Activated naive CD8-positive, alpha-beta T cell treated with anti-CD3 and anti-CD28 coated beads for 36 hours (primary cell): ENCODE measurements at regions not wholly inside any gene's neighbourhood (a gene's known extent, or its start where the extent isn't known, plus 50 kb on each side); places are given as distances from the start of the nearest gene placed in this dataset.

Source experiments
- DNase-seq: peaks from one replicate; pipeline ENCODE4 v3.0.0; 2021
- H3K27ac Mint-ChIP-seq: one replicate; pipeline ENCODE4 v1.8.0; 2022; ENCODE audit warnings: mild to moderate bottlenecking, moderate library complexity, mixed read lengths
- H3K27me3 Mint-ChIP-seq: one replicate; pipeline ENCODE4 v1.8.0; 2022; ENCODE audit warnings: mild to moderate bottlenecking, mixed read lengths
- H3K36me3 Mint-ChIP-seq: one replicate; pipeline ENCODE4 v1.8.0; 2021; ENCODE audit warnings: mild to moderate bottlenecking, mixed read lengths
- H3K4me1 Mint-ChIP-seq: one replicate; pipeline ENCODE4 v1.8.0; 2021; ENCODE audit warnings: mixed read lengths
- H3K4me3 Mint-ChIP-seq: one replicate; pipeline ENCODE4 v1.8.0; 2022; ENCODE audit warnings: mild to moderate bottlenecking, moderate library complexity, mixed read lengths
- H3K9me3 Mint-ChIP-seq: one replicate; pipeline ENCODE4 v1.8.0; 2022; ENCODE audit warnings: mixed read lengths

- H3K4me1 Mint-ChIP-seq = peaks cover 8% of the 10 kb centered on the region
- no peaks in the 10 kb centered on the region for H3K36me3 Mint-ChIP-seq
- H3K27ac Mint-ChIP-seq = no peak overlapping the region
- H3K4me3 Mint-ChIP-seq = no peak overlapping the region
- H3K27me3 Mint-ChIP-seq = no peaks in the 10 kb centered on the region
- DNase-seq = no peak
- H3K9me3 Mint-ChIP-seq = no peaks in the 10 kb centered on the region
Observed at GRCh38 chr9:79164406-79164805, 407.4 kb upstream of the TLE4 start.

- H3K27ac Mint-ChIP-seq = no peak overlapping the region
- H3K36me3 Mint-ChIP-seq = no peaks in the 10 kb centered on the region
Observed at GRCh38 chr9:79165020-79165780, 406.6 kb upstream of the TLE4 start.

GRCh38 chr9:79166005-79166404, 405.8 kb upstream of the TLE4 start:
- no peaks in the 10 kb centered on the region for H3K27me3 Mint-ChIP-seq
- H3K27ac Mint-ChIP-seq = no peak overlapping the region
- H3K36me3 Mint-ChIP-seq = no peaks in the 10 kb centered on the region
- DNase-seq = no peak
- peaks cover 8% of the 10 kb centered on the region for H3K4me1 Mint-ChIP-seq
- peaks cover 2% of the 10 kb centered on the region for H3K9me3 Mint-ChIP-seq
- H3K4me3 Mint-ChIP-seq = no peak overlapping the region

More at GRCh38 chr9:79165020-79165780, 406.6 kb upstream of the TLE4 start:
- Mint-ChIP-seq H3K27me3 (no peaks in the 10 kb centered on the region), H3K9me3 (peaks cover 2% of the 10 kb centered on the region), H3K4me1 (peaks cover 8% of the 10 kb centered on the region), H3K4me3 (no peak overlapping the region)
- no peak for DNase-seq

- Mint-ChIP-seq H3K4me3 (no peak overlapping the region), H3K36me3 (no peaks in the 10 kb centered on the region), H3K9me3 (peaks cover 2% of the 10 kb centered on the region), H3K27me3 (no peaks in the 10 kb centered on the region), H3K27ac (no peak overlapping the region), H3K4me1 (no peaks in the 10 kb centered on the region)
- DNase-seq = no peak
Observed at GRCh38 chr9:79170643-79171042, 401.1 kb upstream of the TLE4 start.

GRCh38 chr9:79173932-79174331, 397.8 kb upstream of the TLE4 start:
- Mint-ChIP-seq H3K36me3 (no peaks in the 10 kb centered on the region), H3K27ac (no peak overlapping the region), H3K9me3 (peaks cover 2% of the 10 kb centered on the region), H3K27me3 (no peaks in the 10 kb centered on the region), H3K4me3 (no peak overlapping the region), H3K4me1 (no peaks in the 10 kb centered on the region)
- DNase-seq = no peak

GRCh38 chr9:79176014-79176697, 395.6 kb upstream of the TLE4 start:
- H3K9me3 Mint-ChIP-seq = peaks cover 2% of the 10 kb centered on the region
- peaks cover 6% of the 10 kb centered on the region for H3K27me3 Mint-ChIP-seq
- H3K27ac Mint-ChIP-seq = no peak overlapping the region
- DNase-seq = no peak
- H3K36me3 Mint-ChIP-seq = peaks cover 1% of the 10 kb centered on the region
- H3K4me3 Mint-ChIP-seq = no peak overlapping the region
- H3K4me1 Mint-ChIP-seq = no peaks in the 10 kb centered on the region

GRCh38 chr9:79184831-79185230, 386.9 kb upstream of the TLE4 start:
- Mint-ChIP-seq H3K4me1 (no peaks in the 10 kb centered on the region), H3K4me3 (no peak overlapping the region), H3K27me3 (peaks cover 9% of the 10 kb centered on the region), H3K27ac (no peak overlapping the region), H3K9me3 (peaks cover 2% of the 10 kb centered on the region), H3K36me3 (peaks cover 1% of the 10 kb centered on the region)
- no peak for DNase-seq

GRCh38 chr9:79185866-79186265, 385.9 kb upstream of the TLE4 start:
- Mint-ChIP-seq H3K27ac (no peak overlapping the region), H3K36me3 (no peaks in the 10 kb centered on the region), H3K27me3 (peaks cover 3% of the 10 kb centered on the region), H3K4me1 (no peaks in the 10 kb centered on the region), H3K9me3 (no peaks in the 10 kb centered on the region), H3K4me3 (no peak overlapping the region)
- no peak for DNase-seq

GRCh38 chr9:79189511-79189924, 382.2 kb upstream of the TLE4 start:
- no peaks in the 10 kb centered on the region for H3K36me3 Mint-ChIP-seq
- no peak overlapping the region for H3K4me3 Mint-ChIP-seq
- H3K27ac Mint-ChIP-seq = no peak overlapping the region
- DNase-seq = no peak
- peaks cover 3% of the 10 kb centered on the region for H3K27me3 Mint-ChIP-seq
- H3K4me1 Mint-ChIP-seq = no peaks in the 10 kb centered on the region
- no peaks in the 10 kb centered on the region for H3K9me3 Mint-ChIP-seq

- DNase-seq = no peak
- no peak overlapping the region for H3K27ac Mint-ChIP-seq
- H3K4me1 Mint-ChIP-seq = no peaks in the 10 kb centered on the region
- no peaks in the 10 kb centered on the region for H3K36me3 Mint-ChIP-seq
- H3K27me3 Mint-ChIP-seq = peaks cover 14% of the 10 kb centered on the region
- H3K9me3 Mint-ChIP-seq = peaks cover 2% of the 10 kb centered on the region
- H3K4me3 Mint-ChIP-seq = no peak overlapping the region
Observed at GRCh38 chr9:79193001-79193400, 378.8 kb upstream of the TLE4 start.

- Mint-ChIP-seq H3K27ac (no peak overlapping the region), H3K27me3 (peaks cover 14% of the 10 kb centered on the region), H3K4me3 (no peak overlapping the region), H3K4me1 (no peaks in the 10 kb centered on the region), H3K36me3 (no peaks in the 10 kb centered on the region), H3K9me3 (peaks cover 2% of the 10 kb centered on the region)
- no peak for DNase-seq
Observed at GRCh38 chr9:79193501-79194223, 378.1 kb upstream of the TLE4 start.

GRCh38 chr9:79195879-79196278, 375.9 kb upstream of the TLE4 start:
- DNase-seq = no peak
- no peaks in the 10 kb centered on the region for H3K36me3 Mint-ChIP-seq
- no peaks in the 10 kb centered on the region for H3K4me1 Mint-ChIP-seq
- H3K27ac Mint-ChIP-seq = no peak overlapping the region
- H3K9me3 Mint-ChIP-seq = peaks cover 2% of the 10 kb centered on the region
- H3K27me3 Mint-ChIP-seq = peaks cover 18% of the 10 kb centered on the region
- no peak overlapping the region for H3K4me3 Mint-ChIP-seq

- Mint-ChIP-seq H3K9me3 (peaks cover 2% of the 10 kb centered on the region), H3K4me1 (no peaks in the 10 kb centered on the region), H3K4me3 (no peak overlapping the region), H3K27me3 (peaks cover 18% of the 10 kb centered on the region), H3K36me3 (no peaks in the 10 kb centered on the region), H3K27ac (no peak overlapping the region)
- no peak for DNase-seq
Observed at GRCh38 chr9:79196606-79197005, 375.2 kb upstream of the TLE4 start.

- peaks cover 18% of the 10 kb centered on the region for H3K27me3 Mint-ChIP-seq
- H3K27ac Mint-ChIP-seq = no peak overlapping the region
- H3K4me1 Mint-ChIP-seq = no peaks in the 10 kb centered on the region
- DNase-seq = no peak
- H3K36me3 Mint-ChIP-seq = no peaks in the 10 kb centered on the region
- peaks cover 2% of the 10 kb centered on the region for H3K9me3 Mint-ChIP-seq
- no peak overlapping the region for H3K4me3 Mint-ChIP-seq
Observed at GRCh38 chr9:79200336-79200735, 371.4 kb upstream of the TLE4 start.

- DNase-seq = no peak
- Mint-ChIP-seq H3K9me3 (peaks cover 2% of the 10 kb centered on the region), H3K27ac (no peak overlapping the region), H3K36me3 (no peaks in the 10 kb centered on the region), H3K4me3 (no peak overlapping the region), H3K4me1 (no peaks in the 10 kb centered on the region), H3K27me3 (peaks cover 12% of the 10 kb centered on the region)
Observed at GRCh38 chr9:79201636-79202035, 370.1 kb upstream of the TLE4 start.
